H1 (cell line): ENCODE measurements at regions not wholly inside any gene's neighbourhood (a gene's known extent, or its start where the extent isn't known, plus 50 kb on each side); places are given as distances from the start of the nearest gene placed in this dataset.
"Not testable (repeated sequence)": the region's sequence is repeated elsewhere in the genome, so short reads cannot be mapped to it uniquely, and the experiment has no call there.

Experiments used
- EGR1 ChIP-seq: IDR thresholded peaks from 2 replicates; pipeline ENCODE4 v1.6.1; 2011; ENCODE audit warnings: low read depth, low read length, borderline replicate concordance
- EP300 ChIP-seq, 2 experiments: IDR thresholded peaks; 1 replicate in 1 of 2; 2 replicates in 1 of 2; pipeline ENCODE4 v1.6.1; 2011 to 2012; ENCODE audit warnings: low read depth in 2 of 2, low read length in 2 of 2, mild to moderate bottlenecking in 2 of 2, borderline replicate concordance in 1 of 2, inconsistent platforms in 1 of 2, moderate library complexity in 1 of 2
- EZH2 ChIP-seq: fragments of 200-600 bp; sonication (generic); IDR thresholded peaks from 2 replicates; pipeline ENCODE4 v1.7.1; 2012; ENCODE audit warnings: low read depth, mild to moderate bottlenecking, moderate library complexity, low read length, inconsistent platforms; ENCODE audit not compliant: severe bottlenecking
- HDAC6 ChIP-seq: IDR thresholded peaks from one replicate; pipeline ENCODE4 v1.7.1; 2012; ENCODE audit warnings: low read depth, mild to moderate bottlenecking, inconsistent platforms, low read length, moderate library complexity
- POLR2A ChIP-seq, 2 experiments: IDR thresholded peaks; 1 replicate in 1 of 2; 2 replicates in 1 of 2; pipeline ENCODE4 v1.6.1; 2011; ENCODE audit warnings: low read depth in 2 of 2, low read length in 2 of 2, mild to moderate bottlenecking in 2 of 2; ENCODE audit errors: control extremely low read depth in 1 of 2
- POLR2AphosphoS5 ChIP-seq: IDR thresholded peaks from 2 replicates; pipeline ENCODE4 v1.6.1; 2011; ENCODE audit warnings: low read depth, low read length
- RAD21 ChIP-seq, 2 experiments: IDR thresholded peaks in 1 of 2; conservative IDR thresholded peaks in 1 of 2; 2 replicates each; pipeline ENCODE4 v1.6.1; 2011; ENCODE audit warnings: low read depth in 2 of 2, low read length in 2 of 2, improper control_type of control experiment in 1 of 2, inconsistent platforms in 1 of 2, mild to moderate bottlenecking in 1 of 2, moderate library complexity in 1 of 2
- SIN3A ChIP-seq, 2 experiments: IDR thresholded peaks in 1 of 2; conservative IDR thresholded peaks in 1 of 2; 2 replicates each; pipeline ENCODE4 v1.6.1; 2011 to 2012; ENCODE audit warnings: low read length in 2 of 2, improper control_type of control experiment in 1 of 2, low read depth in 1 of 2, mild to moderate bottlenecking in 1 of 2
- SP1 ChIP-seq: IDR thresholded peaks from 2 replicates; pipeline ENCODE4 v1.6.1; 2011; ENCODE audit warnings: low read depth, low read length
- SP4 ChIP-seq: IDR thresholded peaks from 2 replicates; pipeline ENCODE4 v1.6.1; 2012; ENCODE audit warnings: low read length, inconsistent platforms
- TAF1 ChIP-seq: IDR thresholded peaks from 2 replicates; pipeline ENCODE4 v1.6.1; 2011; ENCODE audit warnings: mild to moderate bottlenecking, low read depth, low read length
- ZNF274 ChIP-seq: IDR thresholded peaks from 2 replicates; pipeline ENCODE4 v1.7.0; 2012; ENCODE audit warnings: low read length, borderline replicate concordance; ENCODE audit errors: extremely low read depth
- TF ChIP-seq, protein P1 (sequence below), 3 experiments: IDR thresholded peaks; 1 replicate in 2 of 3; 2 replicates in 1 of 3; pipeline versions ENCODE4 v1.5.1 to v1.6.1; 2011; ENCODE audit warnings: low read length in 3 of 3, mild to moderate bottlenecking in 3 of 3, inconsistent platforms in 2 of 3, low read depth in 1 of 3, moderate library complexity in 1 of 3; ENCODE audit not compliant: insufficient read depth in 1 of 3; ENCODE audit errors: control extremely low read depth in 1 of 3

DNA sequence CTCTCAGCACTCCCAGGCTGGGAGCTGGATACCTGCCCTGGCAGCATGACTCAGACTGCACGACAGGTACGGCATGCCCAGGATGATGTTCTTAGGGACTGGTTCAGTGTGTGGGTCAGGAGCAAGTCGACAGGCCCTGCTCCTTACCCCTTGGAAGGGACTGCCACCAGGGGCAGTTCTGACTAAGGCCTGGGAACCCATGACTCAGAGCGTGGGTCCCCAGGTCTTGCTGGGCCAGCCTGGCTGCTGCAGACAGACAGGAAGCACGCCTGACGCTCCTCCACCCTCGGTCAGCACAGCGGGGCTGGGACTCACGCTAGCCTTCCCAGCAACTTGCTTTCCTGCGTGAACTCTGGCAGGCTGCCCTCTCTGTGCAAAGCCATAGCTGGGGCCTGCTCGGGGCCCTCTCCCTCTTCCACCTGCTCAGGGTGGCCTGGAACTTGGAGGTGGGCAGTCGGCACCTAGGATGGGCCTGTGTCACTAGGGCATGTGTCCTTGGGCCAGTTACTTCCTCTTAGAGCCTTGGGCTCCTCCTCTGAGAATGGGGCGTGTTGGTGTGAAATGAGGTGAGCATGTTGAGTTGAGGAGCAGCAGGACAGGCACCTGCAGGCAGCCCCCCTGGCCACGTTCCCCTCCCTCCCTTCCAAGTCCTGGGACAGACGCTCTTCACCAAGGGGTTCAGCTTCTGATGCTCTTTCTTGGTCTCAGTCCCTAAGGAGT, 127.0 kb upstream of the AKAP13 start:
- TF ChIP-seq POLR2A (IDR thresholded peaks at IDR 0.05; ENCODE audit: control extremely low read depth in 1 of 2, low read depth in 2 of 2, low read length in 2 of 2); SIN3A (conservative IDR thresholded peaks at IDR 0.05 in 1 of 2, IDR thresholded peaks at IDR 0.05 in 1 of 2; ENCODE audit: low read depth in 1 of 2, low read length in 2 of 2); HDAC6; EP300 (IDR thresholded peaks at IDR 0.05; ENCODE audit: borderline replicate concordance in 1 of 2, low read depth in 2 of 2, low read length in 2 of 2); RAD21 (IDR thresholded peaks at IDR 0.05 in 1 of 2, conservative IDR thresholded peaks at IDR 0.05 in 1 of 2; ENCODE audit: low read depth in 2 of 2, low read length in 2 of 2); TAF1; EGR1; POLR2AphosphoS5; ZNF274; SP1; SP4; EZH2: not testable (repeated sequence)
- TF ChIP-seq, protein P1, sequence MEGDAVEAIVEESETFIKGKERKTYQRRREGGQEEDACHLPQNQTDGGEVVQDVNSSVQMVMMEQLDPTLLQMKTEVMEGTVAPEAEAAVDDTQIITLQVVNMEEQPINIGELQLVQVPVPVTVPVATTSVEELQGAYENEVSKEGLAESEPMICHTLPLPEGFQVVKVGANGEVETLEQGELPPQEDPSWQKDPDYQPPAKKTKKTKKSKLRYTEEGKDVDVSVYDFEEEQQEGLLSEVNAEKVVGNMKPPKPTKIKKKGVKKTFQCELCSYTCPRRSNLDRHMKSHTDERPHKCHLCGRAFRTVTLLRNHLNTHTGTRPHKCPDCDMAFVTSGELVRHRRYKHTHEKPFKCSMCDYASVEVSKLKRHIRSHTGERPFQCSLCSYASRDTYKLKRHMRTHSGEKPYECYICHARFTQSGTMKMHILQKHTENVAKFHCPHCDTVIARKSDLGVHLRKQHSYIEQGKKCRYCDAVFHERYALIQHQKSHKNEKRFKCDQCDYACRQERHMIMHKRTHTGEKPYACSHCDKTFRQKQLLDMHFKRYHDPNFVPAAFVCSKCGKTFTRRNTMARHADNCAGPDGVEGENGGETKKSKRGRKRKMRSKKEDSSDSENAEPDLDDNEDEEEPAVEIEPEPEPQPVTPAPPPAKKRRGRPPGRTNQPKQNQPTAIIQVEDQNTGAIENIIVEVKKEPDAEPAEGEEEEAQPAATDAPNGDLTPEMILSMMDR (IDR thresholded peaks at IDR 0.05; ENCODE audit: control extremely low read depth in 1 of 3, insufficient read depth in 1 of 3, low read depth in 1 of 3, low read length in 3 of 3): not testable (repeated sequence)
